GM18508 (cell line): ENCODE measurements at regions not wholly inside any gene's neighbourhood (a gene's known extent, or its start where the extent isn't known, plus 50 kb on each side); places are given as distances from the start of the nearest gene placed in this dataset.
A peak's percentile ranks its signal among the peaks of the same experiment; 100 is the strongest.

Experiments used
- ATAC-seq: cut with Tn5 transposase; IDR thresholded peaks from one replicate; pipeline ENCODE4 v1.9.1; 2021; ENCODE audit warnings: moderate number of reproducible peaks; ENCODE audit not compliant: insufficient read depth, unreplicated experiment

GRCh38 chr5:61734001-61734400 is 401.9 kb downstream of the ZSWIM6 start:
- no peak for ATAC-seq

GRCh38 chr5:61734966-61735365 is 402.9 kb downstream of the ZSWIM6 start:
- no peak for ATAC-seq

GRCh38 chr5:61735531-61735930 is 403.5 kb downstream of the ZSWIM6 start:
- ATAC-seq = no peak

- no peak for ATAC-seq
Measured at GRCh38 chr5:61735995-61736394, 403.9 kb downstream of the ZSWIM6 start.

- no peak for ATAC-seq
Measured at GRCh38 chr5:61737301-61737963, 405.4 kb downstream of the ZSWIM6 start.

GRCh38 chr5:61737964-61738340 is 405.9 kb downstream of the ZSWIM6 start:
- ATAC-seq = no peak

GRCh38 chr5:61738446-61738845 is 406.4 kb downstream of the ZSWIM6 start:
- no peak for ATAC-seq

GRCh38 chr5:61744690-61745619 is 412.9 kb downstream of the ZSWIM6 start:
- ATAC-seq = no peak

GRCh38 chr5:61746831-61747575 is 414.9 kb downstream of the ZSWIM6 start:
- ATAC-seq = no peak

GRCh38 chr5:61748121-61748520 is 416.1 kb downstream of the ZSWIM6 start:
- ATAC-seq = no peak

GRCh38 chr5:61748651-61749050 is 416.6 kb downstream of the ZSWIM6 start:
- ATAC-seq = no peak

- no peak for ATAC-seq
Measured at GRCh38 chr5:61752588-61752987, 420.5 kb downstream of the ZSWIM6 start.

GRCh38 chr5:61754792-61755191 is 422.7 kb downstream of the ZSWIM6 start:
- ATAC-seq = no peak

GRCh38 chr5:61755726-61756222 is 423.7 kb downstream of the ZSWIM6 start:
- no peak for ATAC-seq

GRCh38 chr5:61758711-61759110 is 426.7 kb downstream of the ZSWIM6 start:
- no peak for ATAC-seq

- no peak for ATAC-seq
Measured at GRCh38 chr5:61765471-61765870, 433.4 kb downstream of the ZSWIM6 start.

- no peak for ATAC-seq
Measured at GRCh38 chr5:61766141-61766540, 434.1 kb downstream of the ZSWIM6 start.

GRCh38 chr5:61767231-61768080 is 435.4 kb downstream of the ZSWIM6 start:
- no peak for ATAC-seq

GRCh38 chr5:61768692-61769281 is 436.7 kb downstream of the ZSWIM6 start:
- ATAC-seq = peak; percentile 94
